ENCODE measurements at regions not wholly inside any gene's neighbourhood (a gene's known extent, or its start where the extent isn't known, plus 50 kb on each side); places are given as distances from the start of the nearest gene placed in this dataset.

DNA sequence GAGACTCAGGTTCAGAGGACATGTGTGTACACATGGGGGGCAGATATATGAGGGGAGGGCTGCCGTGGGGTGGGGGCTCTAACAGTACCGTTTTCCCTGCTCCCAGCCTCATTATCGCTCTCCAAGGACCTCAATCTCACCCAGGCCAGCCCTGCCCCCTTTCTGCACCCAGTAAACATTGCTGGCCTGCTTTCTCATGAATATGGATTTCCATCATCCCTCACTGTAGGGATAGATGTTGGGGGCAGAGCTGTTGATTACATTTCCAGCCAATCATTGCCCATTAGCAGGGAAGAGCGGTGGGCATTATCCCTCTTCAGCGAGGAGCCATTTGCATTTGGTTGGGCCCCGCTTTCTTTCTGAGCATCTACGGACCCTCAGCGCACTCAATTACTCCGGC lies 273.8 kb downstream of the RPS6KC1 start:
- no peak for DNase-seq (ENCODE audit: low read depth)
- H3K4me3 ChIP-seq (ENCODE audit: low read depth, low read length), result no peak overlapping the region
- TF ChIP-seq, protein P1, sequence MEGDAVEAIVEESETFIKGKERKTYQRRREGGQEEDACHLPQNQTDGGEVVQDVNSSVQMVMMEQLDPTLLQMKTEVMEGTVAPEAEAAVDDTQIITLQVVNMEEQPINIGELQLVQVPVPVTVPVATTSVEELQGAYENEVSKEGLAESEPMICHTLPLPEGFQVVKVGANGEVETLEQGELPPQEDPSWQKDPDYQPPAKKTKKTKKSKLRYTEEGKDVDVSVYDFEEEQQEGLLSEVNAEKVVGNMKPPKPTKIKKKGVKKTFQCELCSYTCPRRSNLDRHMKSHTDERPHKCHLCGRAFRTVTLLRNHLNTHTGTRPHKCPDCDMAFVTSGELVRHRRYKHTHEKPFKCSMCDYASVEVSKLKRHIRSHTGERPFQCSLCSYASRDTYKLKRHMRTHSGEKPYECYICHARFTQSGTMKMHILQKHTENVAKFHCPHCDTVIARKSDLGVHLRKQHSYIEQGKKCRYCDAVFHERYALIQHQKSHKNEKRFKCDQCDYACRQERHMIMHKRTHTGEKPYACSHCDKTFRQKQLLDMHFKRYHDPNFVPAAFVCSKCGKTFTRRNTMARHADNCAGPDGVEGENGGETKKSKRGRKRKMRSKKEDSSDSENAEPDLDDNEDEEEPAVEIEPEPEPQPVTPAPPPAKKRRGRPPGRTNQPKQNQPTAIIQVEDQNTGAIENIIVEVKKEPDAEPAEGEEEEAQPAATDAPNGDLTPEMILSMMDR (IDR thresholded peaks at IDR 0.05; ENCODE audit: control insufficient read depth, extremely low read depth, insufficient read depth), result no peak

DNA sequence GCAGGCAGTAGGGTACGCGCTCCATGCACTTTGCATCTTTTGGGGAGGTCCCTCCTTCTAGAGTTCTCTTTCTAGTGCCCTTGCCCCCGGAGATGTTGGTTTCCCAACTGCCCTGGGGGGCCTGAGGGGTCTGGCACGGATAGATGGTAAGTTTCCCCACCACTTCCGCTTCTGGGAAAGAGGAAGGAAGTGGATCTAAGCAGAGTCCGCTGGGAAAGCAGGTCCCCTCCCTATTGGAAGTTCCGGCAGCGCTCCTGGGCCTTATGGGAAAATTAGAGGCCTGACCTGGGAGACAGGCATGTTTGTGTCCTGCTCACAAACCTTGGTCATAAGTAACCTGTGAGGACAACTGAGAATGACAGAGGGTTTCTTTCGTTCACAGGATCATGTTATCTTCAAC lies 274.4 kb downstream of the RPS6KC1 start:
- DNase-seq (ENCODE audit: low read depth), result no peak
- TF ChIP-seq, protein P1 (IDR thresholded peaks at IDR 0.05; ENCODE audit: control insufficient read depth, extremely low read depth, insufficient read depth), result no peak
- no peak overlapping the region for H3K4me3 ChIP-seq (ENCODE audit: low read depth, low read length)

GRCh38 chr1:213326281-213327016 lies 275.4 kb downstream of the RPS6KC1 start:
- no peak overlapping the region for H3K4me3 ChIP-seq (ENCODE audit: low read depth, low read length)
- no peak for DNase-seq (ENCODE audit: low read depth)
- TF ChIP-seq, protein P1 (IDR thresholded peaks at IDR 0.05; ENCODE audit: control insufficient read depth, extremely low read depth, insufficient read depth), result no peak

DNA sequence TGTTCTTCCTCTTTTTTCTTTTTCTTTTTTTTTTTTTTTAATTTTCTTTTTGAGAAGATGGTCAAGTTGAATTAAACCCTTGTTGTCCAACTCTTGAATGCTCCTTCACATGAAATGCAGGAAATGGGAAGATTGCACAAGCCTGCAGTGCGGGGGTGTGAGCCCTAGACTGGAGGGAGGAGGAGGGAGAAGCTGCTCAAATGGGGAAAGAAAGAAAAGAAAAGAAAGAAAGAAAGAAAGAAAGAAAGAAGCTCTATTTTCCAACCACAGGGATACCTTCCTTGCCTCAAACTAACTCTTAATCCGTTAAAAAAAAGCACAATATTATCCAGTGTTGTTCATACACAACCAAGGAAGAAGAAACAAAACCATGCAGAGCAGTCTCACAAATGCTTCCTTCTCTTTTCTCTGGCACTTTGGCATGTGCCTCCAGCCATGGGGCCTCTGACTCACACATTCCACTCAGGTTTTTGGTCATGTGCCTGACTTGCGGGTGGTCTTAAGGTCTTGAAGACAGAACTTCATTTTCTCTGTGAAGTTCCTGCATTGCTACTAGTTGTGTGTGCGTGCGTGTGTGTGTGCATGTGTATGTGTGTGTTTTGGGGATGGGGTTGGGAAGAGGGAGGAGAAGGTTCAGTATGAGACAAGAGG lies 276.1 kb downstream of the RPS6KC1 start:
- TF ChIP-seq, protein P1 (IDR thresholded peaks at IDR 0.05; ENCODE audit: control insufficient read depth, extremely low read depth, insufficient read depth), result no peak
- no peak for DNase-seq (ENCODE audit: low read depth)
- no peak overlapping the region for H3K4me3 ChIP-seq (ENCODE audit: low read depth, low read length)

- TF ChIP-seq, protein P1 (IDR thresholded peaks at IDR 0.05; ENCODE audit: control insufficient read depth, extremely low read depth, insufficient read depth), result no peak
- H3K4me3 ChIP-seq (ENCODE audit: low read depth, low read length), result no peak overlapping the region
- no peak for DNase-seq (ENCODE audit: low read depth)
Observed at GRCh38 chr1:213329406-213330008, 278.5 kb downstream of the RPS6KC1 start.

DNA sequence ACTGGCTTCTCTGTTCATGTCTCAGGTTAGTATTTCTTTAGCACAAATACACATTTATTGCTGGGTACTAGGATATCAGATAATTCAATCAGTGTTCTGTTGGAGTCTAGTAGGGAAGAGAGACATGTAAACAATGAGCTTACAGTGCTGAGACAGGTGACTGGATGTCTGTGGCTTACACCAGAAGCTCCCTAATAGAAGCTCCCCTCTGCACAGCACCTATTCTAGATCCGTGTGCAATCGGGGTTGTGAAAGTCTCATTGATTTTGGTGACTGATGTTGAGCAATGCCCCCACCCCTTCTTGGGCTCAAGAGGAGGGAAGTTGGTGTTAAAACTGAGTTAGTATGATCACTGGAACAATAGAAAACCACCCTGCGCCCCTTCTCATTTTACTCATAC lies 279.2 kb downstream of the RPS6KC1 start:
- DNase-seq (ENCODE audit: low read depth), result no peak
- H3K4me3 ChIP-seq (ENCODE audit: low read depth, low read length), result no peak overlapping the region
- TF ChIP-seq, protein P1 (IDR thresholded peaks at IDR 0.05; ENCODE audit: control insufficient read depth, extremely low read depth, insufficient read depth), result no peak
